Midbrain (tissue), 1 donor: ENCODE measurements at regions not wholly inside any gene's neighbourhood (a gene's known extent, or its start where the extent isn't known, plus 50 kb on each side); places are given as distances from the start of the nearest gene placed in this dataset.

Experiments used
- DNase-seq: peaks from one replicate; lab custom pipeline; 2025; lab: John Stamatoyannopoulos, UW

- DNase-seq: no peak
Measured at GRCh38 chr13:55245005-55245644, 1895.6 kb upstream of the PRR20A start.

- DNase-seq: no peak
Measured at GRCh38 chr13:55255236-55255635, 1885.5 kb upstream of the PRR20A start.

DNA sequence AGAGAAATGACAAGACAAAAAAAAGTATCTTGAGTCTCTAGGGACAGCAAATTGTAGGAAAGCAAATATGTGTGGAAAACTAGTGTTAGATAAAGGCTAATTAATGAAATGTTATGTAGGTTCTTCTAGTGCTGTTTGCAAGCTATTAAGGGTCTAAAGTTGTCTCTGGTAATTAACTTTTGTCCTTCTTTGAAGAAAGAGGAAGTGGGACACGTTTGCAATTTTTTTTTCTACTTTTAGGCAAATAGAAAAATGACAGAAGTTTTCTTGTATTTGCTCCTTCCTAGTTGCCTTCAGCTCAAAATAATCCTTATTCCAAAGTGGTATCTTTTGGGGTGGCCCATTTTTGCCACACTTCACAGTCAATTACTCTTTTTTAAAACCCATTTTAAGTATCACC is 1877.7 kb upstream of the PRR20A start:
- no peak for DNase-seq

- no peak for DNase-seq
Measured at GRCh38 chr13:55266644-55267043, 1874.1 kb upstream of the PRR20A start.

DNA sequence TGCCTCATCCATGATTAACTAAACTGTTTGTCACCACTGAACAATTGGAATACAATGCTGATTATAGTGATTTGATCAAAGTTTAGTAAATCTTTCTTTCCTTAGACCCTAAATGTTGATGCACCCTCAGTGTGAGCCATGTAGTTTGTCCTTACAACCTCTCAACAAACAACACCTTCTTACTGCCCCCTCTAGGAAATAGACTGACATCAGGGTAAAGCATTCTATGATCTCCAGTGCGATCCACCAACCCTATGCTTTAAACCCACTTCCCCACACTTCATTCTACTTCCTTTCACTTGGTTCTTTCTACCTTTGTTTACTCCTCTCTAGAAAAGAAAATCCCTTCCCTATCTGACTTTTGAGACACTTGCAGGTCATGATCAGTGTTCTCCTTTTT is 1842.5 kb upstream of the PRR20A start:
- no peak for DNase-seq

- DNase-seq: no peak
Measured at GRCh38 chr13:55302568-55302967, 1838.2 kb upstream of the PRR20A start.

- DNase-seq: no peak
Measured at GRCh38 chr13:55307909-55308308, 1832.8 kb upstream of the PRR20A start.

DNA sequence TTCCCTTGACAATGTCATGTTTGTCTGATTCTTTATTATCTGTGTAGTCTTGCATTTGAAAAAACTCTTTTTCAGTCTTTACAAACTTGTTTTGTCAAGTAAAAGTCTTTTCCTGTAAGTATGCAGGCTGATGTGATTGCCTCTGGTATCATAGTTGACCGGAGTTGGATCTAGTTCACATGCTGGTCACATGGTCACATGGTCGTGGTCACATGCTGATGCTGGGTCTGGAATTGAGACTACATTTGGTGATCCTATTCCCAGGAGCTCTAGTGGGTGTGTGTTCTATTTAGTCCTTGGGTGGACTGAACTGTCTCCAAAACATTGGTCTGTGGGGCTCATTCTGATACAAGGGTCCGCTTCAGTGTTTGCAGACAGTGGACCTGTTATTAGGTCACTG is 1798.8 kb upstream of the PRR20A start:
- no peak for DNase-seq

- no peak for DNase-seq
Measured at GRCh38 chr13:55345224-55345623, 1795.5 kb upstream of the PRR20A start.

DNA sequence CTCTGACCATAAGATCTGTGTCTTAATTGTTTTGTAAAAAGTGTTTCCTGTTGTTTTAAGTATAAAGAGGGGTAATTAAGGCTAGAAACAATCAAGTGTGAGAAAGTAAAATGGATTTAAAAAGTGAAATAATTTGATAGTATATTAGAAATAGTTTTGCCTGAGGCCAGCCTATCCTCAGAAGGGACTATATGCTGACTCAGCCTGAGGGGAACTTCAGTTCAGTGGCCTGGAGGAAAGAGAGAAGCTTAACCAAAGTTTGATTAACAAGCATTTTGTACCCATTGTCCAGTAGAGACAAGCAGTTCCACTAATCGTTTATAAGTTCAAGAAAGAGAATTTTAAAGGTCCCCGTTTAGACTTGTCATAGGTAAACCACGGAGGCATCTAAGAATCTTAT is 1793.2 kb upstream of the PRR20A start:
- DNase-seq: no peak

DNA sequence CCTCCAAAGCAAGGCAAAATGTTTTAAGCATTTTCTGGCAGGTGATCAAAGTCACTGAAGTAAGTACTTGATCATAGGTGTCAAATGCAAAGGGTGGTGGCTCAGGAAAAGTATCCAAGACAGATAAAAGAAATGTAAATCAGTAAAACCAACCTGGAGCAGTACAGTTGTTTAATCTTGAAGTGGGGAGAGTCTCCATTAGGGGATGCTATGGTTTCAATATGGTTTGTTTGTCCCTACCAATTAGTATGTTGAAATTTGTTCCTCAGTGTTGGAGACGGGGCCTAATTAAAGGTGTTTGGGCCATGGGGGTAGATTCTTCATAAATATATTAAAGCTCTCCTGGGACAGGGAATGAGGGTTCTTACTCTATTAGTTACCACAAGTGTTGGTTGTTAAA is 1781.7 kb upstream of the PRR20A start:
- no peak for DNase-seq

GRCh38 chr13:55361141-55361540 is 1779.6 kb upstream of the PRR20A start:
- DNase-seq: no peak

GRCh38 chr13:55366676-55367075 is 1774.0 kb upstream of the PRR20A start:
- DNase-seq: no peak

- DNase-seq: no peak
Measured at GRCh38 chr13:55394470-55394869, 1746.2 kb upstream of the PRR20A start.

DNA sequence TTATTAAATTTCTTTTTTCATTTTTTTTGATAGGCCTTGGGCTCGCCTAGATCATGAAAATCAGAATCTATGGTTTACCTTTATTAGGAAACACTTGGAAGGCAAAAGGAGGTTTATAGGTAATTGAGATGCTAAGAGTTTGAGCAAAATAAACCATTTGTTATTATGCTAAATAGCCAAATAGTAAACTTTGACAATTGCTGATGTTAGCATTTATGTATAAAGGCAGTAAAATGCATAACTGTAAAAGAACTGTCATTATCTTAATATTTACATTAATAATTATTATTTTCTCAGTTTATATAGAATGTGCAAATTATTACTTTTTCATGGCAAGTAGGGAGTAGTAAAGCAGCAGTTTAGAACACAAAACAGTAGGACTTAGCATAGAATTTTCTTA is 1737.8 kb upstream of the PRR20A start:
- DNase-seq: no peak

DNA sequence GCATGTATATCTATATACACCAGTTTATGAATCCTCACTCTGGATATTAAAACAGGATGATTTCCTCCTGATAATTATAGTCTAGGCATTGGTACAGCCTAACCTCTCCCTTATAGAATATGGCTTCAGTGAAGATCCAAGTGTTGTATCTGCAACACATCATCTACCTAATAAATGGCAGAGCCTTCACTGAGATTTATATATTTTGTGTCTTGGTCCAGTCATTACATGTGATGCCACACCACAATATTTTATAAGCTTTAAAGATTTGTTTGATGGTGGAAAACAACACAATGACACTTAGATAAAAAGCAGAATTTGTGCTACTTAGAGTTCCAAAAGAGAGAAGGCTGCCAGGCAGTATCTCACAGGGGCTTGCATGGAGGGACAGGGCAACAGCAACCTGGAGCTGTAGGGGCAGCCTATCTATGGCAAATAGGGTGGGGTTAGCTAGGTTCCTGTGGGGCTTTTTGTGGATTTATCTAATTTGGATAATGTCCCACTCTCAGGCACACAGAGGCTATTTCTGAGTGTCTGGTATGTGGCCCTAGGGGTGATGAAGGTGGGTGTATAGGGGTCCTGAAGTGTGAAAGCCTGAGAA is 1736.7 kb upstream of the PRR20A start:
- DNase-seq: no peak

- no peak for DNase-seq
Measured at GRCh38 chr13:55410398-55411330, 1730.1 kb upstream of the PRR20A start.

DNA sequence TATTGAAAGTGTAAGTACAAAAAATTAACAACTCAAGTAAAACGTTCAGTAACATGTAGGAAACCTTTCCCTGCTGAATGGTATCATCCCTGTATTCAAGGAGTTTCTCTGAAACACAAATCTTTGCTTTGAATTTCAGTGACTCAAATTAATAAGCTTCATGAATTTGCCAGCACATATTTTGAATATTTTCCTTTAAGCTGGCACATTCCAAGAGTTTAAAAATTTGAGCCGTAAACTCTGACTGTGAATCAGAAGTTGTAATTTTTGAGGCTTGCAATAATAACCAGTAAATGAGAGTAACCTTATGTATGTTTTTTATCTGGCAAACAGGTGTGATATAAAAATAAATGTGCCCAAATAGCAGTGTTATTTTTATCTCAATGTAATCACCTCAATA is 1722.6 kb upstream of the PRR20A start:
- no peak for DNase-seq

GRCh38 chr13:55432814-55433213 is 1707.9 kb upstream of the PRR20A start:
- no peak for DNase-seq

DNA sequence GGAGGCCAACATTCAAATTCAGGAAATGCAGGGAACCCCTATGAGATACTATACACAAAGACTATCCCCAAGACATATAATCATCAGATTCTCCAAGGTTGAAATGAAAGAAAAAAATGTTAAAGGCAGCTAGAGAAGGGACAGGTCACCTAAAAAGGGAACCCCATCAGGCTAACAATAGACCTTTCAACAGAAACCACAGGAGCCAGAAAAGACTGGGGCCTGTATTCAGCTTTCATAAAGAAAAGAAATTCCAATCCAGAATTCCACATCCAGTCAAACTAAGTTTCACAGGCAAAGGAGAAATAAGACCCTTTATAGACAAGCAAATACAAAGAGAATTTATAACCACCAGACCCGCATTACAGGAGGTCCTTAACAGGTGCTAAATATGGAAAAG is 1703.6 kb upstream of the PRR20A start:
- DNase-seq: no peak

DNA sequence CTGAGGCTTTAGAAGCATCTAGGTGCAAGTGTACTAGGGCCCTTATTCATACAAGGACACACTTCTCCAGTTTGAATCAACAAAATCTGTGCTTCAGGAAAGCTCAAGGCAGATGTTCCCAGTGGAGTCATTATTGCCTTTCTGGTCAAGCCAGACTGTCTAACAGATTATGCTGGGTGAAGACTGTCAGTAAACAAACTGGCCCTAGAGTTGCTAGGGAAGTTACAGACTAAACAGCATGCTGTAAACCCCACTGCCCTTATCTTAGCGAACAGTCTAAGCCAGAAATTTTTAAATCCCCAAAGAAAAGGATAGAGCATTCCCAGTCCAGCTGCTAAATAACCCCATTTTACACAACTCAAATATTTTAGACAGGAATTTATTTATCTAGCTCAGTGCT is 1701.3 kb upstream of the PRR20A start:
- DNase-seq: no peak

DNA sequence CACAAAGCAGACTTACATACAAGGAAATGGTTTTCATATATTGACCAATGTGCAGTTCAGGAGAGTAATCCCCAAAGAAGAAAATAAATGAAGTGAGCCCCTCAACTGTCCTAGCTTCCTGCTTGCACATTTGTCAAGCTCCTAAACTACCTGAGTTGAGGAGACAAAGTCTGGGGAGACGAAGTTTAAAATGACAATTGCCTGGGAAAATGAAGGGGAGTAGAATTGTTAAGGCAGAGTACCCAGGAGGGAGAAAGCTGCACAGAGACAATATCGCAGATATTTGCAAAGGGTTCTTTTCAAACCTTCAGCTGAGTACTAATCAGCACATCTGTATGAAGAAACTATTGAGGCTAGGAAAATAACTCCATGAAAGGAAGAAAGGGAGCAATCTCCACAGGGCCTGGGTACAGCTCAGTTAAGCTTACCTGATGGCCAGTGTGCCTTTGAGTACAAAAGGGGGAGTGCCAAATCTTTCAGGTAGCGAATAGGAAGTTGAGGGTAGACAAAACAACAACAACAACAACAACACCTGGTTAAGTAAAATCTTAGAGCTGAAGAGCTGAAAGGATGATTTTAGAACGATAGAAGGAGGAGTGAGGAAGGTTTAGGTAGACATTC is 1700.1 kb upstream of the PRR20A start:
- DNase-seq: no peak

DNA sequence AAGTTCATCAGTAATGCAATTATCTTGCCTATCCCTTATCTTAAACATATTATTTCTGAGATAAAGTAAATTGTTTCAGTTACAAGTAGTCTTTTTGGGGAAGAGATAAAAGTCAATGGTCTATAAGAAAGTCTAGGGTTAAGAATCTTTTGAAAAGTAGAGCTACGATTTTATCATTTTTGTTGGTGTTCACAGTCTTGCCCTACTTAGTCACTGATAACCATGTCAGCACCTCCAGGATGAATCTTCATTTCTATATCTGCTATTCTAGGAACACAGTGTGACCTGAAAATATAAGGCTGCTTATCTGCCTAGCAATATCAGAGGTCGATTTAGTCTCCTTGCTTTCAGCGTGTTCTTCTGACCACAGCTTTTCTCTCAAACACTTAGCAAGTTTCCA is 1676.5 kb upstream of the PRR20A start:
- DNase-seq: no peak
